ENCODE measurements at regions not wholly inside any gene's neighbourhood (a gene's known extent, or its start where the extent isn't known, plus 50 kb on each side); places are given as distances from the start of the nearest gene placed in this dataset.

GRCh38 chr2:81644189-81644588, 1339.6 kb upstream of the LRRTM1 start:
- DNase-seq, result no peak

GRCh38 chr2:81624825-81625224, 1320.3 kb upstream of the LRRTM1 start:
- DNase-seq, result no peak

- DNase-seq, result no peak
These were observed 1295.5 kb upstream of the LRRTM1 start for GRCh38 chr2:81600088-81600487.

GRCh38 chr2:81598453-81598852, 1293.9 kb upstream of the LRRTM1 start:
- DNase-seq, result no peak

- DNase-seq, result no peak
These were observed 1284.9 kb upstream of the LRRTM1 start for GRCh38 chr2:81589406-81589805.

- DNase-seq, result no peak
These were observed 1279.0 kb upstream of the LRRTM1 start for GRCh38 chr2:81583311-81584108.

GRCh38 chr2:81576713-81577112, 1272.2 kb upstream of the LRRTM1 start:
- no peak for DNase-seq

GRCh38 chr2:81551040-81551634, 1246.6 kb upstream of the LRRTM1 start:
- DNase-seq, result no peak

GRCh38 chr2:81550277-81550676, 1245.7 kb upstream of the LRRTM1 start:
- DNase-seq, result no peak

GRCh38 chr2:81549646-81550045, 1245.1 kb upstream of the LRRTM1 start:
- no peak for DNase-seq

- no peak for DNase-seq
These were observed 1241.1 kb upstream of the LRRTM1 start for GRCh38 chr2:81545626-81546025.

GRCh38 chr2:81542119-81542518, 1237.6 kb upstream of the LRRTM1 start:
- no peak for DNase-seq

GRCh38 chr2:81529944-81530343, 1225.4 kb upstream of the LRRTM1 start:
- no peak for DNase-seq

- DNase-seq, result no peak
These were observed 1224.4 kb upstream of the LRRTM1 start for GRCh38 chr2:81528852-81529480.

GRCh38 chr2:81523344-81523743, 1218.8 kb upstream of the LRRTM1 start:
- DNase-seq, result no peak

- no peak for DNase-seq
These were observed 1208.8 kb upstream of the LRRTM1 start for GRCh38 chr2:81513328-81513727.

- DNase-seq, result no peak
These were observed 1201.0 kb upstream of the LRRTM1 start for GRCh38 chr2:81505586-81505985.

GRCh38 chr2:81495556-81495955, 1191.0 kb upstream of the LRRTM1 start:
- DNase-seq, result no peak

GRCh38 chr2:81483254-81483653, 1178.7 kb upstream of the LRRTM1 start:
- no peak for DNase-seq

- DNase-seq, result peak in 1 of 4 experiments; percentile 1
These were observed 1177.4 kb upstream of the LRRTM1 start for GRCh38 chr2:81481994-81482368.

GRCh38 chr2:81481242-81481993, 1176.9 kb upstream of the LRRTM1 start:
- peak in 1 of 4 experiments; percentile 1 for DNase-seq

GRCh38 chr2:81467096-81467495, 1162.5 kb upstream of the LRRTM1 start:
- DNase-seq, result no peak

- no peak for DNase-seq
These were observed 1157.9 kb upstream of the LRRTM1 start for GRCh38 chr2:81462420-81462819.
